ENCODE measurements at regions not wholly inside any gene's neighbourhood (a gene's known extent, or its start where the extent isn't known, plus 50 kb on each side); places are given as distances from the start of the nearest gene placed in this dataset.

GRCh38 chr2:123530004-123530403 is 495.1 kb upstream of the CNTNAP5 start:
- Histone ChIP-seq H2BK15ac (replicated peaks; ENCODE audit: low read depth) (no peak overlapping the region), H3K27me3 (ENCODE audit: insufficient read depth, low read length, poor library complexity) (no peaks in the 10 kb centered on the region), H2BK120ac (ENCODE audit: low read depth, low read length) (no peak overlapping the region), H3K23ac (ENCODE audit: low read length) (no peak overlapping the region), H3K79me2 (ENCODE audit: control insufficient read depth, insufficient read depth, low read length) (no peaks in the 10 kb centered on the region), H3K79me1 (ENCODE audit: low read length) (no peaks in the 10 kb centered on the region), H4K8ac (ENCODE audit: low read depth, low read length) (no peak overlapping the region), H4K5ac (ENCODE audit: low read length) (no peak overlapping the region), H3K4me1 (ENCODE audit: control insufficient read depth, low read depth, low read length) (no peaks in the 10 kb centered on the region), H2BK5ac (ENCODE audit: low read length) (no peak overlapping the region), H3K4me2 (ENCODE audit: low read length) (no peak overlapping the region), H3K36me3 (ENCODE audit: control insufficient read depth, insufficient read depth, low read length) (no peaks in the 10 kb centered on the region), H3K4me3 (ENCODE audit: low read length) (no peak overlapping the region), H3K56ac (ENCODE audit: low read length) (no peak overlapping the region), H3K18ac (ENCODE audit: low read length) (no peak overlapping the region), H3K27ac (ENCODE audit: low read depth, low read length) (no peak overlapping the region), H3K4ac (ENCODE audit: low read depth, low read length) (no peak overlapping the region), H2AK5ac (ENCODE audit: low read length) (no peak overlapping the region), H3K9ac (ENCODE audit: low read length) (no peak overlapping the region)
- WGBS (ENCODE audit: extremely low coverage, insufficient coverage, low lambda C conversion rate) = no CpG with 5 or more reads among the region's 1 CpG
- no peak for DNase-seq

GRCh38 chr2:123532126-123532525 is 493.0 kb upstream of the CNTNAP5 start:
- Histone ChIP-seq H2AK5ac (ENCODE audit: low read length) (no peak overlapping the region), H3K4ac (ENCODE audit: low read depth, low read length) (no peak overlapping the region), H3K23ac (ENCODE audit: low read length) (no peak overlapping the region), H3K9ac (ENCODE audit: low read length) (no peak overlapping the region), H3K27ac (ENCODE audit: low read depth, low read length) (no peak overlapping the region), H3K18ac (ENCODE audit: low read length) (no peak overlapping the region), H2BK120ac (ENCODE audit: low read depth, low read length) (no peak overlapping the region), H3K79me2 (ENCODE audit: control insufficient read depth, insufficient read depth, low read length) (no peaks in the 10 kb centered on the region), H3K36me3 (ENCODE audit: control insufficient read depth, insufficient read depth, low read length) (no peaks in the 10 kb centered on the region), H3K4me3 (ENCODE audit: low read length) (no peak overlapping the region), H3K4me1 (ENCODE audit: control insufficient read depth, low read depth, low read length) (no peaks in the 10 kb centered on the region), H3K56ac (ENCODE audit: low read length) (no peak overlapping the region), H3K27me3 (ENCODE audit: insufficient read depth, low read length, poor library complexity) (no peaks in the 10 kb centered on the region), H2BK5ac (ENCODE audit: low read length) (no peak overlapping the region), H2BK15ac (replicated peaks; ENCODE audit: low read depth) (no peak overlapping the region), H3K79me1 (ENCODE audit: low read length) (no peaks in the 10 kb centered on the region), H4K5ac (ENCODE audit: low read length) (no peak overlapping the region), H4K8ac (ENCODE audit: low read depth, low read length) (no peak overlapping the region), H3K4me2 (ENCODE audit: low read length) (no peak overlapping the region)
- WGBS (ENCODE audit: extremely low coverage, insufficient coverage, low lambda C conversion rate) = 100% methylated on average over 1 of the region's 1 CpG
- DNase-seq = no peak

- H3K36me3 ChIP-seq (ENCODE audit: control insufficient read depth, insufficient read depth, low read length) = no peaks in the 10 kb centered on the region
- no CpG with 5 or more reads among the region's 2 CpGs for WGBS (ENCODE audit: extremely low coverage, insufficient coverage, low lambda C conversion rate)
- H2BK15ac ChIP-seq (replicated peaks; ENCODE audit: low read depth) = no peak overlapping the region
- no peak overlapping the region for H3K18ac ChIP-seq (ENCODE audit: low read length)
- H3K79me2 ChIP-seq (ENCODE audit: control insufficient read depth, insufficient read depth, low read length) = no peaks in the 10 kb centered on the region
- no peak overlapping the region for H2BK120ac ChIP-seq (ENCODE audit: low read depth, low read length)
- H3K79me1 ChIP-seq (ENCODE audit: low read length) = no peaks in the 10 kb centered on the region
- H3K27ac ChIP-seq (ENCODE audit: low read depth, low read length) = no peak overlapping the region
- H3K23ac ChIP-seq (ENCODE audit: low read length) = no peak overlapping the region
- no peak overlapping the region for H4K8ac ChIP-seq (ENCODE audit: low read depth, low read length)
- no peaks in the 10 kb centered on the region for H3K27me3 ChIP-seq (ENCODE audit: insufficient read depth, low read length, poor library complexity)
- H2BK5ac ChIP-seq (ENCODE audit: low read length) = no peak overlapping the region
- no peak overlapping the region for H2AK5ac ChIP-seq (ENCODE audit: low read length)
- H3K4me2 ChIP-seq (ENCODE audit: low read length) = no peak overlapping the region
- no peak overlapping the region for H3K4ac ChIP-seq (ENCODE audit: low read depth, low read length)
- H4K5ac ChIP-seq (ENCODE audit: low read length) = no peak overlapping the region
- no peak overlapping the region for H3K4me3 ChIP-seq (ENCODE audit: low read length)
- no peak for DNase-seq
- H3K9ac ChIP-seq (ENCODE audit: low read length) = no peak overlapping the region
- H3K4me1 ChIP-seq (ENCODE audit: control insufficient read depth, low read depth, low read length) = no peaks in the 10 kb centered on the region
- no peak overlapping the region for H3K56ac ChIP-seq (ENCODE audit: low read length)
These were observed 492.1 kb upstream of the CNTNAP5 start for GRCh38 chr2:123532994-123533393.

- no peak overlapping the region for H3K56ac ChIP-seq (ENCODE audit: low read length)
- no peak overlapping the region for H3K4ac ChIP-seq (ENCODE audit: low read depth, low read length)
- H3K79me2 ChIP-seq (ENCODE audit: control insufficient read depth, insufficient read depth, low read length) = no peaks in the 10 kb centered on the region
- H3K4me3 ChIP-seq (ENCODE audit: low read length) = no peak overlapping the region
- H3K4me1 ChIP-seq (ENCODE audit: control insufficient read depth, low read depth, low read length) = no peaks in the 10 kb centered on the region
- DNase-seq = no peak
- no CpG with 5 or more reads among the region's 5 CpGs for WGBS (ENCODE audit: extremely low coverage, insufficient coverage, low lambda C conversion rate)
- no peak overlapping the region for H4K5ac ChIP-seq (ENCODE audit: low read length)
- no peak overlapping the region for H4K8ac ChIP-seq (ENCODE audit: low read depth, low read length)
- H3K4me2 ChIP-seq (ENCODE audit: low read length) = no peak overlapping the region
- H2AK5ac ChIP-seq (ENCODE audit: low read length) = no peak overlapping the region
- no peak overlapping the region for H2BK5ac ChIP-seq (ENCODE audit: low read length)
- H3K79me1 ChIP-seq (ENCODE audit: low read length) = no peaks in the 10 kb centered on the region
- no peak overlapping the region for H3K9ac ChIP-seq (ENCODE audit: low read length)
- no peak overlapping the region for H2BK120ac ChIP-seq (ENCODE audit: low read depth, low read length)
- no peak overlapping the region for H3K18ac ChIP-seq (ENCODE audit: low read length)
- H2BK15ac ChIP-seq (replicated peaks; ENCODE audit: low read depth) = no peak overlapping the region
- H3K23ac ChIP-seq (ENCODE audit: low read length) = no peak overlapping the region
- H3K27me3 ChIP-seq (ENCODE audit: insufficient read depth, low read length, poor library complexity) = no peaks in the 10 kb centered on the region
- H3K27ac ChIP-seq (ENCODE audit: low read depth, low read length) = no peak overlapping the region
- no peaks in the 10 kb centered on the region for H3K36me3 ChIP-seq (ENCODE audit: control insufficient read depth, insufficient read depth, low read length)
These were observed 484.8 kb upstream of the CNTNAP5 start for GRCh38 chr2:123540291-123540690.

- Histone ChIP-seq H2AK5ac (ENCODE audit: low read length) (no peak overlapping the region), H3K56ac (ENCODE audit: low read length) (no peak overlapping the region), H4K5ac (ENCODE audit: low read length) (no peak overlapping the region), H3K4me1 (ENCODE audit: control insufficient read depth, low read depth, low read length) (no peaks in the 10 kb centered on the region), H3K18ac (ENCODE audit: low read length) (no peak overlapping the region), H2BK5ac (ENCODE audit: low read length) (no peak overlapping the region), H3K79me2 (ENCODE audit: control insufficient read depth, insufficient read depth, low read length) (no peaks in the 10 kb centered on the region), H2BK15ac (replicated peaks; ENCODE audit: low read depth) (no peak overlapping the region), H4K8ac (ENCODE audit: low read depth, low read length) (no peak overlapping the region), H3K79me1 (ENCODE audit: low read length) (no peaks in the 10 kb centered on the region), H3K27me3 (ENCODE audit: insufficient read depth, low read length, poor library complexity) (no peaks in the 10 kb centered on the region), H3K36me3 (ENCODE audit: control insufficient read depth, insufficient read depth, low read length) (no peaks in the 10 kb centered on the region), H3K4me3 (ENCODE audit: low read length) (no peak overlapping the region), H3K23ac (ENCODE audit: low read length) (no peak overlapping the region), H3K27ac (ENCODE audit: low read depth, low read length) (no peak overlapping the region), H2BK120ac (ENCODE audit: low read depth, low read length) (no peak overlapping the region), H3K4me2 (ENCODE audit: low read length) (no peak overlapping the region), H3K4ac (ENCODE audit: low read depth, low read length) (no peak overlapping the region), H3K9ac (ENCODE audit: low read length) (no peak overlapping the region)
- no peak for DNase-seq
These were observed 478.7 kb upstream of the CNTNAP5 start for GRCh38 chr2:123546353-123546752.

- no peak overlapping the region for H3K4me2 ChIP-seq (ENCODE audit: low read length)
- H3K56ac ChIP-seq (ENCODE audit: low read length) = no peak overlapping the region
- no peaks in the 10 kb centered on the region for H3K79me2 ChIP-seq (ENCODE audit: control insufficient read depth, insufficient read depth, low read length)
- WGBS (ENCODE audit: extremely low coverage, insufficient coverage, low lambda C conversion rate) = no CpG with 5 or more reads among the region's 2 CpGs
- no peak overlapping the region for H3K27ac ChIP-seq (ENCODE audit: low read depth, low read length)
- H2BK5ac ChIP-seq (ENCODE audit: low read length) = no peak overlapping the region
- no peaks in the 10 kb centered on the region for H3K27me3 ChIP-seq (ENCODE audit: insufficient read depth, low read length, poor library complexity)
- no peak overlapping the region for H3K9ac ChIP-seq (ENCODE audit: low read length)
- no peak overlapping the region for H4K5ac ChIP-seq (ENCODE audit: low read length)
- no peak overlapping the region for H2BK15ac ChIP-seq (replicated peaks; ENCODE audit: low read depth)
- H4K8ac ChIP-seq (ENCODE audit: low read depth, low read length) = no peak overlapping the region
- no peak overlapping the region for H3K4ac ChIP-seq (ENCODE audit: low read depth, low read length)
- H3K4me3 ChIP-seq (ENCODE audit: low read length) = no peak overlapping the region
- no peaks in the 10 kb centered on the region for H3K79me1 ChIP-seq (ENCODE audit: low read length)
- DNase-seq = peak; percentile 18
- no peak overlapping the region for H3K18ac ChIP-seq (ENCODE audit: low read length)
- no peaks in the 10 kb centered on the region for H3K4me1 ChIP-seq (ENCODE audit: control insufficient read depth, low read depth, low read length)
- H2AK5ac ChIP-seq (ENCODE audit: low read length) = no peak overlapping the region
- H3K23ac ChIP-seq (ENCODE audit: low read length) = no peak overlapping the region
- H2BK120ac ChIP-seq (ENCODE audit: low read depth, low read length) = no peak overlapping the region
- H3K36me3 ChIP-seq (ENCODE audit: control insufficient read depth, insufficient read depth, low read length) = no peaks in the 10 kb centered on the region
These were observed 461.6 kb upstream of the CNTNAP5 start for GRCh38 chr2:123563515-123563914.

Data from mesendoderm (in vitro differentiated cells).